ENCODE measurements at regions not wholly inside any gene's neighbourhood (a gene's known extent, or its start where the extent isn't known, plus 50 kb on each side); places are given as distances from the start of the nearest gene placed in this dataset.

GRCh38 chr13:22073718-22074117 lies 402.8 kb downstream of the FGF9 start:
- H3K36me3 ChIP-seq (ENCODE audit: low read depth), result no peaks in the 10 kb centered on the region
- TF ChIP-seq CTCF (IDR thresholded peaks at IDR 0.05; ENCODE audit: poor library complexity, severe bottlenecking), result no peak
- peaks cover 4% of the 10 kb centered on the region for H3K27me3 ChIP-seq (ENCODE audit: insufficient read depth, poor library complexity, severe bottlenecking)
- H3K4me1 ChIP-seq (ENCODE audit: insufficient read depth, poor library complexity, severe bottlenecking), result no peaks in the 10 kb centered on the region
- no peak for ATAC-seq (ENCODE audit: low read depth)
- H3K4me3 ChIP-seq (ENCODE audit: severe bottlenecking), result no peak overlapping the region
- no peaks in the 10 kb centered on the region for H3K9me3 ChIP-seq (ENCODE audit: severe bottlenecking)
- H3K27ac ChIP-seq (ENCODE audit: poor library complexity, severe bottlenecking), result no peak overlapping the region
- no peak for DNase-seq (ENCODE audit: low spot score)

- H3K9me3 ChIP-seq (ENCODE audit: severe bottlenecking), result no peaks in the 10 kb centered on the region
- ATAC-seq (ENCODE audit: low read depth) (no peak), DNase-seq (ENCODE audit: low spot score) (no peak)
- no peak overlapping the region for H3K4me3 ChIP-seq (ENCODE audit: severe bottlenecking)
- no peak for TF ChIP-seq CTCF (IDR thresholded peaks at IDR 0.05; ENCODE audit: poor library complexity, severe bottlenecking)
- no peaks in the 10 kb centered on the region for H3K36me3 ChIP-seq (ENCODE audit: low read depth)
- no peak overlapping the region for H3K27ac ChIP-seq (ENCODE audit: poor library complexity, severe bottlenecking)
- no peaks in the 10 kb centered on the region for H3K4me1 ChIP-seq (ENCODE audit: insufficient read depth, poor library complexity, severe bottlenecking)
- no peaks in the 10 kb centered on the region for H3K27me3 ChIP-seq (ENCODE audit: insufficient read depth, poor library complexity, severe bottlenecking)
Measured at GRCh38 chr13:22074403-22074802, 403.5 kb downstream of the FGF9 start.

- Histone ChIP-seq H3K9me3 (ENCODE audit: severe bottlenecking) (no peaks in the 10 kb centered on the region), H3K27ac (ENCODE audit: poor library complexity, severe bottlenecking) (no peak overlapping the region), H3K36me3 (ENCODE audit: low read depth) (no peaks in the 10 kb centered on the region), H3K4me1 (ENCODE audit: insufficient read depth, poor library complexity, severe bottlenecking) (no peaks in the 10 kb centered on the region), H3K27me3 (ENCODE audit: insufficient read depth, poor library complexity, severe bottlenecking) (no peaks in the 10 kb centered on the region), H3K4me3 (ENCODE audit: severe bottlenecking) (no peak overlapping the region)
- no peak for TF ChIP-seq CTCF (IDR thresholded peaks at IDR 0.05; ENCODE audit: poor library complexity, severe bottlenecking)
- ATAC-seq (ENCODE audit: low read depth) (no peak), DNase-seq (ENCODE audit: low spot score) (no peak)
Measured at GRCh38 chr13:22076658-22077057, 405.8 kb downstream of the FGF9 start.

- Histone ChIP-seq H3K4me3 (ENCODE audit: severe bottlenecking) (no peak overlapping the region), H3K9me3 (ENCODE audit: severe bottlenecking) (no peaks in the 10 kb centered on the region), H3K27ac (ENCODE audit: poor library complexity, severe bottlenecking) (no peak overlapping the region), H3K36me3 (ENCODE audit: low read depth) (no peaks in the 10 kb centered on the region), H3K27me3 (ENCODE audit: insufficient read depth, poor library complexity, severe bottlenecking) (no peaks in the 10 kb centered on the region), H3K4me1 (ENCODE audit: insufficient read depth, poor library complexity, severe bottlenecking) (no peaks in the 10 kb centered on the region)
- no peak for TF ChIP-seq CTCF (IDR thresholded peaks at IDR 0.05; ENCODE audit: poor library complexity, severe bottlenecking)
- ATAC-seq (ENCODE audit: low read depth), result no peak
- no peak for DNase-seq (ENCODE audit: low spot score)
Measured at GRCh38 chr13:22077205-22077683, 406.4 kb downstream of the FGF9 start.

GRCh38 chr13:22077764-22078163 lies 406.9 kb downstream of the FGF9 start:
- H3K4me3 ChIP-seq (ENCODE audit: severe bottlenecking), result no peak overlapping the region
- no peak for TF ChIP-seq CTCF (IDR thresholded peaks at IDR 0.05; ENCODE audit: poor library complexity, severe bottlenecking)
- DNase-seq (ENCODE audit: low spot score) (no peak), ATAC-seq (ENCODE audit: low read depth) (no peak)
- H3K27ac ChIP-seq (ENCODE audit: poor library complexity, severe bottlenecking), result no peak overlapping the region
- no peaks in the 10 kb centered on the region for H3K4me1 ChIP-seq (ENCODE audit: insufficient read depth, poor library complexity, severe bottlenecking)
- H3K9me3 ChIP-seq (ENCODE audit: severe bottlenecking), result no peaks in the 10 kb centered on the region
- H3K36me3 ChIP-seq (ENCODE audit: low read depth), result no peaks in the 10 kb centered on the region
- peaks cover 4% of the 10 kb centered on the region for H3K27me3 ChIP-seq (ENCODE audit: insufficient read depth, poor library complexity, severe bottlenecking)
